ENCODE measurements at regions not wholly inside any gene's neighbourhood (a gene's known extent, or its start where the extent isn't known, plus 50 kb on each side); places are given as distances from the start of the nearest gene placed in this dataset.

- no peaks in the 10 kb centered on the region for H3K9me2 ChIP-seq (replicated peaks; ENCODE audit: low read depth, low read length)
- no peak overlapping the region for H3K4me3 ChIP-seq (ENCODE audit: low read length, poor library complexity, severe bottlenecking)
- TF ChIP-seq EZH2phosphoT487 (IDR thresholded peaks at IDR 0.05; ENCODE audit: borderline replicate concordance), result no peak
- H3K27me3 ChIP-seq (ENCODE audit: insufficient read depth, low read length, poor library complexity, severe bottlenecking), result no peaks in the 10 kb centered on the region
- H3F3A ChIP-seq (ENCODE audit: low read depth), result no peaks in the 10 kb centered on the region
- no peak overlapping the region for H2AFZ ChIP-seq (ENCODE audit: low read length)
- no peaks in the 10 kb centered on the region for H4K20me1 ChIP-seq (ENCODE audit: insufficient read depth, low read length, poor library complexity, severe bottlenecking)
- no peaks in the 10 kb centered on the region for H3K79me2 ChIP-seq (ENCODE audit: insufficient read depth, low read length)
- no peaks in the 10 kb centered on the region for H3K36me3 ChIP-seq (ENCODE audit: insufficient read depth, low read length)
- H3K9me3 ChIP-seq (ENCODE audit: insufficient read depth, low read depth, low read length), result no peaks in the 10 kb centered on the region
- H3K9ac ChIP-seq (ENCODE audit: low read depth, low read length, poor library complexity, severe bottlenecking), result no peak overlapping the region
- H3K4me1 ChIP-seq (ENCODE audit: insufficient read depth, low read length, poor library complexity, severe bottlenecking), result peaks cover 14% of the 10 kb centered on the region
- no peak overlapping the region for H3K4me2 ChIP-seq (ENCODE audit: low read depth, low read length, poor library complexity, severe bottlenecking)
Measured at GRCh38 chr3:101994386-101994785, 145.1 kb downstream of the NFKBIZ start.

- Histone ChIP-seq H3K4me1 (ENCODE audit: insufficient read depth, low read length, poor library complexity, severe bottlenecking) (peaks cover 14% of the 10 kb centered on the region), H3K79me2 (ENCODE audit: insufficient read depth, low read length) (no peaks in the 10 kb centered on the region), H3K9me3 (ENCODE audit: insufficient read depth, low read depth, low read length) (no peaks in the 10 kb centered on the region), H2AFZ (ENCODE audit: low read length) (no peak overlapping the region; the same call in 1 of the 2 replicates), H3F3A (ENCODE audit: low read depth) (no peaks in the 10 kb centered on the region), H3K9ac (ENCODE audit: low read depth, low read length, poor library complexity, severe bottlenecking) (no peak overlapping the region), H3K4me2 (ENCODE audit: low read depth, low read length, poor library complexity, severe bottlenecking) (no peak overlapping the region), H3K36me3 (ENCODE audit: insufficient read depth, low read length) (no peaks in the 10 kb centered on the region), H3K27me3 (ENCODE audit: insufficient read depth, low read length, poor library complexity, severe bottlenecking) (no peaks in the 10 kb centered on the region), H3K9me2 (replicated peaks; ENCODE audit: low read depth, low read length) (no peaks in the 10 kb centered on the region), H4K20me1 (ENCODE audit: insufficient read depth, low read length, poor library complexity, severe bottlenecking) (no peaks in the 10 kb centered on the region), H3K4me3 (ENCODE audit: low read length, poor library complexity, severe bottlenecking) (no peak overlapping the region)
- TF ChIP-seq, protein P1, sequence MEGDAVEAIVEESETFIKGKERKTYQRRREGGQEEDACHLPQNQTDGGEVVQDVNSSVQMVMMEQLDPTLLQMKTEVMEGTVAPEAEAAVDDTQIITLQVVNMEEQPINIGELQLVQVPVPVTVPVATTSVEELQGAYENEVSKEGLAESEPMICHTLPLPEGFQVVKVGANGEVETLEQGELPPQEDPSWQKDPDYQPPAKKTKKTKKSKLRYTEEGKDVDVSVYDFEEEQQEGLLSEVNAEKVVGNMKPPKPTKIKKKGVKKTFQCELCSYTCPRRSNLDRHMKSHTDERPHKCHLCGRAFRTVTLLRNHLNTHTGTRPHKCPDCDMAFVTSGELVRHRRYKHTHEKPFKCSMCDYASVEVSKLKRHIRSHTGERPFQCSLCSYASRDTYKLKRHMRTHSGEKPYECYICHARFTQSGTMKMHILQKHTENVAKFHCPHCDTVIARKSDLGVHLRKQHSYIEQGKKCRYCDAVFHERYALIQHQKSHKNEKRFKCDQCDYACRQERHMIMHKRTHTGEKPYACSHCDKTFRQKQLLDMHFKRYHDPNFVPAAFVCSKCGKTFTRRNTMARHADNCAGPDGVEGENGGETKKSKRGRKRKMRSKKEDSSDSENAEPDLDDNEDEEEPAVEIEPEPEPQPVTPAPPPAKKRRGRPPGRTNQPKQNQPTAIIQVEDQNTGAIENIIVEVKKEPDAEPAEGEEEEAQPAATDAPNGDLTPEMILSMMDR (conservative IDR thresholded peaks at IDR 0.05; ENCODE audit: low read length), result no peak
- TF ChIP-seq EZH2phosphoT487 (IDR thresholded peaks at IDR 0.05; ENCODE audit: borderline replicate concordance), result no peak
Measured at GRCh38 chr3:101995371-101996046, 146.2 kb downstream of the NFKBIZ start.

DNA sequence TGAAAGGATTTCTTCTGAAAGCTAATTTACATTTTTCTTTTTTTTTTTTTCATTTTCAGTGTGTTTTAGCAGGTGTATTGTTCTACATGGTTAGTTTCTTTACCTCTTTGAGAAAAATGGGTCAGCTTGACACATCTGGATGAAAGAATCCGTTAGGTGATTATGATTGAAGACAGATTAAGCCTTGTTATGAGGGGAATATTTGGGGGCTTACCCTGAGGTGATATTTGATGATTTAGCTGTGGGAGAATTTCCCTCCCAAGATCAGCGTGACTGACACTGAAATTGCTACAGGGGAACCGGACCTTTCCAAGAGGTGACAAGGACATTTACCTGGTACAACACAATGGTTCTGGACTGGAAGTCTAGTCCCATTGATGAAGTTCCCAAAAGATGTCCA lies 147.5 kb downstream of the NFKBIZ start:
- H3K27me3 ChIP-seq (ENCODE audit: insufficient read depth, low read length, poor library complexity, severe bottlenecking), result no peaks in the 10 kb centered on the region
- H3K79me2 ChIP-seq (ENCODE audit: insufficient read depth, low read length), result no peaks in the 10 kb centered on the region
- no peak overlapping the region for H2AFZ ChIP-seq (ENCODE audit: low read length)
- H3K36me3 ChIP-seq (ENCODE audit: insufficient read depth, low read length), result no peaks in the 10 kb centered on the region
- no peak overlapping the region for H3K9ac ChIP-seq (ENCODE audit: low read depth, low read length, poor library complexity, severe bottlenecking)
- no peak overlapping the region for H3K4me2 ChIP-seq (ENCODE audit: low read depth, low read length, poor library complexity, severe bottlenecking)
- no peaks in the 10 kb centered on the region for H3K9me2 ChIP-seq (replicated peaks; ENCODE audit: low read depth, low read length)
- TF ChIP-seq, protein P1 (conservative IDR thresholded peaks at IDR 0.05; ENCODE audit: low read length), result no peak
- TF ChIP-seq EZH2phosphoT487 (IDR thresholded peaks at IDR 0.05; ENCODE audit: borderline replicate concordance), result no peak
- H3K4me1 ChIP-seq (ENCODE audit: insufficient read depth, low read length, poor library complexity, severe bottlenecking), result peaks cover 14% of the 10 kb centered on the region
- H3K4me3 ChIP-seq (ENCODE audit: low read length, poor library complexity, severe bottlenecking), result no peak overlapping the region
- no peaks in the 10 kb centered on the region for H3K9me3 ChIP-seq (ENCODE audit: insufficient read depth, low read depth, low read length)
- no peaks in the 10 kb centered on the region for H4K20me1 ChIP-seq (ENCODE audit: insufficient read depth, low read length, poor library complexity, severe bottlenecking)
- H3F3A ChIP-seq (ENCODE audit: low read depth), result no peaks in the 10 kb centered on the region

Measured in Loucy (cell line).